ENCODE measurements at regions not wholly inside any gene's neighbourhood (a gene's known extent, or its start where the extent isn't known, plus 50 kb on each side); places are given as distances from the start of the nearest gene placed in this dataset.

GRCh38 chr3:3447641-3448040 lies 268.1 kb upstream of the CRBN start:
- WGBS (ENCODE audit: insufficient coverage): 86% methylated on average over 2 of the region's 2 CpGs
- no peak for DNase-seq
- H3K27me3 ChIP-seq (ENCODE audit: control insufficient read depth in 2 of 2, insufficient read depth in 2 of 2, low read length in 2 of 2): no peaks in the 10 kb centered on the region
- no peaks in the 10 kb centered on the region for H3K4me1 ChIP-seq (ENCODE audit: control insufficient read depth in 1 of 2, insufficient read depth in 2 of 2, low read length in 2 of 2)
- Mint-ChIP-seq H3K27me3 (ENCODE audit: low read depth in 3 of 3) (no peaks in the 10 kb centered on the region), H3K36me3 (no peaks in the 10 kb centered on the region), H3K4me3 (no peak overlapping the region), H3K4me1 (no peaks in the 10 kb centered on the region), H3K9me3 (peaks cover 0 to 8% (median 7%) of the 10 kb centered on the region in 7 donors), H3K27ac (no peak overlapping the region)
- no peaks in the 10 kb centered on the region for H4K20me1 ChIP-seq (ENCODE audit: insufficient read depth, low read length)
- H3K79me2 ChIP-seq (ENCODE audit: insufficient read depth, low read length): no peaks in the 10 kb centered on the region
- TF ChIP-seq CTCF (IDR thresholded peaks at IDR 0.05): no peak
- H3K36me3 ChIP-seq (replicated peaks in 1 of 2; ENCODE audit: control insufficient read depth in 1 of 2, insufficient read depth in 2 of 2, low read length in 2 of 2): no peaks in the 10 kb centered on the region
- H2AFZ ChIP-seq (ENCODE audit: insufficient read depth, low read depth, low read length, poor library complexity, severe bottlenecking): no peak overlapping the region
- H3K9me3 ChIP-seq (replicated peaks in 1 of 2; ENCODE audit: control insufficient read depth in 1 of 2, insufficient read depth in 1 of 2, low read length in 2 of 2): peaks cover 0 to 5% of the 10 kb centered on the region in 2 donors
- H3K27ac ChIP-seq (ENCODE audit: low read depth in 1 of 2, low read length in 2 of 2): no peak overlapping the region
- intact Hi-C loops (cut with micrococcal nuclease): no loop called here
- no peak overlapping the region for H3K9ac ChIP-seq (ENCODE audit: insufficient read depth, low read length, poor library complexity, severe bottlenecking)
- H3K4me3 ChIP-seq (replicated peaks in 1 of 3; ENCODE audit: low read depth in 2 of 3, low read length in 3 of 3): no peak overlapping the region
- no peak overlapping the region for H3K4me2 ChIP-seq (replicated peaks; ENCODE audit: extremely low read depth, low read length, poor library complexity, severe bottlenecking)

- intact Hi-C loops (cut with micrococcal nuclease): no loop called here
- Histone ChIP-seq H4K20me1 (ENCODE audit: insufficient read depth, low read length) (no peaks in the 10 kb centered on the region), H3K36me3 (replicated peaks in 1 of 2; ENCODE audit: control insufficient read depth in 1 of 2, insufficient read depth in 2 of 2, low read length in 2 of 2) (no peaks in the 10 kb centered on the region), H3K27ac (ENCODE audit: low read depth in 1 of 2, low read length in 2 of 2) (no peak overlapping the region), H3K9me3 (replicated peaks in 1 of 2; ENCODE audit: control insufficient read depth in 1 of 2, insufficient read depth in 1 of 2, low read length in 2 of 2) (peaks cover 0 to 5% of the 10 kb centered on the region in 2 donors), H2AFZ (ENCODE audit: insufficient read depth, low read depth, low read length, poor library complexity, severe bottlenecking) (no peak overlapping the region), H3K4me2 (replicated peaks; ENCODE audit: extremely low read depth, low read length, poor library complexity, severe bottlenecking) (no peak overlapping the region), H3K4me3 (replicated peaks in 1 of 3; ENCODE audit: low read depth in 2 of 3, low read length in 3 of 3) (no peak overlapping the region), H3K79me2 (ENCODE audit: insufficient read depth, low read length) (no peaks in the 10 kb centered on the region), H3K9ac (ENCODE audit: insufficient read depth, low read length, poor library complexity, severe bottlenecking) (no peak overlapping the region), H3K27me3 (ENCODE audit: control insufficient read depth in 2 of 2, insufficient read depth in 2 of 2, low read length in 2 of 2) (no peaks in the 10 kb centered on the region), H3K4me1 (ENCODE audit: control insufficient read depth in 1 of 2, insufficient read depth in 2 of 2, low read length in 2 of 2) (no peaks in the 10 kb centered on the region)
- Mint-ChIP-seq H3K4me3 (no peak overlapping the region), H3K36me3 (no peaks in the 10 kb centered on the region), H3K27me3 (ENCODE audit: low read depth in 3 of 3) (no peaks in the 10 kb centered on the region), H3K4me1 (no peaks in the 10 kb centered on the region), H3K9me3 (peaks cover 0 to 8% (median 7%) of the 10 kb centered on the region in 7 donors), H3K27ac (no peak overlapping the region)
- no peak for TF ChIP-seq CTCF (IDR thresholded peaks at IDR 0.05)
- 100% methylated on average over 1 of the region's 4 CpGs for WGBS (ENCODE audit: insufficient coverage)
- no peak for DNase-seq
Measured at GRCh38 chr3:3446251-3446650, 266.8 kb upstream of the CRBN start.
